Hepatocyte (in vitro differentiated cells): ENCODE measurements at regions not wholly inside any gene's neighbourhood (a gene's known extent, or its start where the extent isn't known, plus 50 kb on each side); places are given as distances from the start of the nearest gene placed in this dataset.

Experiments
- DNase-seq: peaks from one replicate; pipeline ENCODE4 v3.0.0-alpha.2; 2016; ENCODE audit warnings: low spot score
- H2AFZ ChIP-seq: fragments of 200-600 bp; sonication (generic); 2 replicates; pipeline ENCODE4 v1.6.0; 2016; ENCODE audit warnings: antibody characterized with exemption, mild to moderate bottlenecking
- H3K27ac ChIP-seq: fragments of 200-600 bp; sonication (generic); 2 replicates; pipeline ENCODE4 v1.5.1; 2016; ENCODE audit warnings: mild to moderate bottlenecking
- H3K27me3 ChIP-seq: fragments of 200-600 bp; sonication (generic); 2 replicates; pipeline ENCODE4 v1.6.1; 2016
- H3K36me3 ChIP-seq: fragments of 200-600 bp; sonication (generic); replicated peaks from 2 replicates; pipeline ENCODE4 v1.5.1; 2016; ENCODE audit warnings: low read depth; ENCODE audit not compliant: insufficient read depth
- H3K4me1 ChIP-seq: fragments of 200-600 bp; sonication (generic); 2 replicates; pipeline ENCODE4 v1.5.1; 2016; ENCODE audit warnings: mild to moderate bottlenecking, moderate library complexity; ENCODE audit not compliant: insufficient read depth
- H3K4me2 ChIP-seq: fragments of 200-600 bp; sonication (generic); 2 replicates; pipeline ENCODE4 v1.6.0; 2016
- H3K4me3 ChIP-seq: fragments of 200-600 bp; sonication (generic); 2 replicates; pipeline ENCODE4 v1.5.1; 2016; ENCODE audit warnings: mild to moderate bottlenecking
- H3K79me2 ChIP-seq: fragments of 200-600 bp; sonication (generic); 2 replicates; pipeline ENCODE4 v1.6.0; 2017; ENCODE audit warnings: mild to moderate bottlenecking
- H3K9me2 ChIP-seq: fragments of 200-600 bp; sonication (generic); replicated peaks from 2 replicates; pipeline ENCODE4 v1.6.0; 2017; ENCODE audit warnings: mild to moderate bottlenecking; ENCODE audit not compliant: insufficient read depth
- H3K9me3 ChIP-seq: fragments of 200-600 bp; sonication (generic); 2 replicates; pipeline ENCODE4 v1.5.1; 2016; ENCODE audit warnings: low read depth, mild to moderate bottlenecking
- H4K20me1 ChIP-seq: fragments of 200-600 bp; sonication (generic); 2 replicates; pipeline ENCODE4 v1.6.0; 2016; ENCODE audit warnings: mild to moderate bottlenecking; ENCODE audit not compliant: insufficient read depth, poor library complexity, severe bottlenecking
- EZH2 ChIP-seq: fragments of 200-600 bp; sonication (generic); IDR thresholded peaks from 2 replicates; pipeline ENCODE4 v1.6.1; 2016; ENCODE audit warnings: antibody characterized with exemption, mild to moderate bottlenecking, borderline replicate concordance
- EZH2phosphoT487 ChIP-seq: fragments of 200-600 bp; sonication (generic); IDR thresholded peaks from one replicate; pipeline ENCODE4 v1.6.1; 2018; ENCODE audit warnings: antibody characterized with exemption, mild to moderate bottlenecking, low read depth, moderate library complexity; ENCODE audit not compliant: unreplicated experiment, severe bottlenecking
- WGBS: methylation state at CpG from one replicate; pipeline ENCODE4 v1.1.6; 2016; ENCODE audit warnings: low lambda C conversion rate; ENCODE audit errors: missing lambda C conversion rate; 5-methylcytosine and 5-hydroxymethylcytosine counted together
- TF ChIP-seq, protein P1 (sequence below): fragments of 200-600 bp; sonication (generic); IDR thresholded peaks from 2 replicates; pipeline ENCODE4 v1.5.1; 2016; ENCODE audit warnings: antibody characterized with exemption, mild to moderate bottlenecking; ENCODE audit not compliant: poor library complexity

DNA sequence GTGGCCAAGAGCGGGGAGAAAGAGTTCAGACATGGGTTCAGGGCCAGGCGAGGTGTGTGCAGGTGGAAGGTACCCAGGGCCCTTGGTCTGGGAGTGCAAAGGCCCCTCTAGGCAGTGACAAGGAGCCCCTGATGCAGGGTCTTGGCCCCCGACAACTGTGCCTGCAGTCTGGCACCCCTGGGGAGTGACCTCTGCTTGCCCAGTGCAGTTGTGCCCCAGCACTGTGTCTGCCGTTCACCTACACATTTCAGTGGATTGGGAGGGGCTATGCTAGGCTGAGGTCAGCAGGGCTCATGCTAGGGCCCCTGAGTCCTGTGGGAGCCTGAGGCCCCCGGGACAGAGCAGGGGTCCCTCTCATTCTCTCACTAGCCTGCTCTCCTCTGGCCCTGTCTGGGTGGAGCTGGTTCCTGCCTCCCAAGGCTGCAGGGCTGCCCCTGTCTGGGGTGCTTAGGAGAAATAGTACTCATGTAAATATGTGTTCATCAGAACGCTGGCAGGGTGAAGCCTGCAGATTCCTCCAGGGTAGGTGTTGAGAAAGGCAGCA lies 550.4 kb downstream of the TCERG1L start:
- Histone ChIP-seq H3K79me2 (no peaks in the 10 kb centered on the region), H3K9me2 (no peaks in the 10 kb centered on the region), H3K9me3 (no peaks in the 10 kb centered on the region), H2AFZ (no peak overlapping the region), H3K36me3 (no peaks in the 10 kb centered on the region), H3K27me3 (no peaks in the 10 kb centered on the region), H3K4me3 (no peak overlapping the region), H4K20me1 (no peaks in the 10 kb centered on the region), H3K4me1 (no peaks in the 10 kb centered on the region), H3K27ac (no peak overlapping the region), H3K4me2 (no peak overlapping the region)
- TF ChIP-seq EZH2 (no peak), EZH2phosphoT487 (no peak)
- TF ChIP-seq, protein P1, sequence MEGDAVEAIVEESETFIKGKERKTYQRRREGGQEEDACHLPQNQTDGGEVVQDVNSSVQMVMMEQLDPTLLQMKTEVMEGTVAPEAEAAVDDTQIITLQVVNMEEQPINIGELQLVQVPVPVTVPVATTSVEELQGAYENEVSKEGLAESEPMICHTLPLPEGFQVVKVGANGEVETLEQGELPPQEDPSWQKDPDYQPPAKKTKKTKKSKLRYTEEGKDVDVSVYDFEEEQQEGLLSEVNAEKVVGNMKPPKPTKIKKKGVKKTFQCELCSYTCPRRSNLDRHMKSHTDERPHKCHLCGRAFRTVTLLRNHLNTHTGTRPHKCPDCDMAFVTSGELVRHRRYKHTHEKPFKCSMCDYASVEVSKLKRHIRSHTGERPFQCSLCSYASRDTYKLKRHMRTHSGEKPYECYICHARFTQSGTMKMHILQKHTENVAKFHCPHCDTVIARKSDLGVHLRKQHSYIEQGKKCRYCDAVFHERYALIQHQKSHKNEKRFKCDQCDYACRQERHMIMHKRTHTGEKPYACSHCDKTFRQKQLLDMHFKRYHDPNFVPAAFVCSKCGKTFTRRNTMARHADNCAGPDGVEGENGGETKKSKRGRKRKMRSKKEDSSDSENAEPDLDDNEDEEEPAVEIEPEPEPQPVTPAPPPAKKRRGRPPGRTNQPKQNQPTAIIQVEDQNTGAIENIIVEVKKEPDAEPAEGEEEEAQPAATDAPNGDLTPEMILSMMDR, result no peak
- WGBS, result 79% methylated on average over 6 of the region's 6 CpGs
- DNase-seq, result no peak

DNA sequence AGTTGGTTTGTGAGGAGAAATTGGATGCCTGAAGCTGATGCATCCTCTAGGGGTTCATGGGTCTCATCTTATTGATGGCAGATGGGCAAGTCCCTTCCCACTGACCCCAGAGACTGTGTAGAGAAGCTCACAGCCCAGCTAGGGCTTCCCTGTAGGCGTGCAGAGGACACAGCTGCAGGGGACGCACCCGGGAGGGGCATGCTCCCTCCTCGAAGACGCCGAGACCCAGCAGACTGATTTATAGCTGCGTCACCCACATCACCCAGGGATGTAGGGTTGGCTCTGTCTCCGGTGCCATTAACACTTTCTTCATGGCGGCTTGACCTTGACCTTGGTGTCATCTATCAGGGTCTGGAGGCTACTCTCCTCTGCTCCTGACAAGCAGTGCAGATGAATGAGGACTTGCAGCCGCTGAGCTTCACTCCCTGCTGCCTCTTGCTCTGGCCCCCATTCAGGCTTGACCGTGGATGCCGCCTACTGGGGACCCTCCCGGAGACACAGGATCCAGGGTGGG lies 549.7 kb downstream of the TCERG1L start:
- no peaks in the 10 kb centered on the region for H3K27me3 ChIP-seq
- no peaks in the 10 kb centered on the region for H3K79me2 ChIP-seq
- TF ChIP-seq EZH2phosphoT487 (no peak), EZH2 (no peak)
- TF ChIP-seq, protein P1, result no peak
- no peaks in the 10 kb centered on the region for H3K9me2 ChIP-seq
- no peak overlapping the region for H3K4me2 ChIP-seq
- H3K27ac ChIP-seq, result no peak overlapping the region
- no peaks in the 10 kb centered on the region for H3K4me1 ChIP-seq
- no peak overlapping the region for H3K4me3 ChIP-seq
- DNase-seq, result no peak
- no peaks in the 10 kb centered on the region for H4K20me1 ChIP-seq
- H3K9me3 ChIP-seq, result no peaks in the 10 kb centered on the region
- H3K36me3 ChIP-seq, result no peaks in the 10 kb centered on the region
- WGBS, result 82% methylated on average over 13 of the region's 13 CpGs
- H2AFZ ChIP-seq, result no peak overlapping the region

DNA sequence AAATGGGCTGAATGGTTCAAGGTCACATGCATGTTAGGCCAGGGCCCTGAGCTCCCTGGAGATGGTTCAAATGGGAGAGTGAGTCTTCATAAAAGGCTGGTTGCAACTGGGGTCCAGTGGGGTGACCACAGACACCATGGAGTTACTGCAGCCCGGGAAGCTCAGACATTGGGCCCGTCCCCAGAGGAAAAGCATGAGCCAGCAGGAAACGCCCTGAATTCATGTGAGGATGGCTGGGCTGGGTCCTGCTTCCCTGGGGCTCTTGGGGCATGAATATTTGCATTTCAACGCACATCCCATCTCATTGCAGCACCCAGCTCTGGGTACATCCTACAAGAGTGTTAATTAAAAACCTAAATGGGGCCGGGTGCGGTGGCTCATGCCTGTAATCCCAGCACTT lies 549.0 kb downstream of the TCERG1L start:
- Histone ChIP-seq H3K4me3 (no peak overlapping the region), H3K4me2 (no peak overlapping the region), H4K20me1 (no peaks in the 10 kb centered on the region), H3K4me1 (no peaks in the 10 kb centered on the region), H3K36me3 (no peaks in the 10 kb centered on the region), H3K9me2 (no peaks in the 10 kb centered on the region), H3K27ac (no peak overlapping the region), H3K27me3 (no peaks in the 10 kb centered on the region), H3K9me3 (no peaks in the 10 kb centered on the region), H3K79me2 (no peaks in the 10 kb centered on the region), H2AFZ (no peak overlapping the region)
- WGBS, result 84% methylated on average over 6 of the region's 6 CpGs
- TF ChIP-seq, protein P1, result no peak
- no peak for TF ChIP-seq EZH2phosphoT487
- TF ChIP-seq EZH2, result no peak
- no peak for DNase-seq
